GM23338 (cell line): ENCODE measurements at regions not wholly inside any gene's neighbourhood (a gene's known extent, or its start where the extent isn't known, plus 50 kb on each side); places are given as distances from the start of the nearest gene placed in this dataset.
A peak's percentile ranks its signal among the peaks of the same experiment; 100 is the strongest.

ENCODE experiments used
- ATAC-seq: fragments of 200-7000 bp; cut with Tn5 transposase; 3 replicates; pipeline ENCODE4 v1.9.1; 2020
- DNase-seq: peaks from one replicate; pipeline ENCODE4 v3.0.0-alpha.2; 2015; ENCODE audit warnings: low spot score
- H2AFZ ChIP-seq: fragments of 200-600 bp; sonication (generic); 2 replicates; pipeline ENCODE4 v1.8.0; 2016; ENCODE audit warnings: antibody characterized with exemption, mild to moderate bottlenecking, moderate library complexity
- H3F3A ChIP-seq: fragments of 200-600 bp; sonication (generic); replicated peaks from 2 replicates; pipeline ENCODE4 v1.8.0; 2017; ENCODE audit warnings: antibody characterized with exemption, mixed run types, low read depth
- H3K27ac ChIP-seq: fragments of 200-600 bp; sonication (generic); 2 replicates; pipeline ENCODE4 v1.6.1; 2016; ENCODE audit warnings: low read depth
- H3K27me3 ChIP-seq: fragments of 200-600 bp; sonication (generic); 2 replicates; pipeline ENCODE4 v1.8.0; 2016; ENCODE audit warnings: mild to moderate bottlenecking, mixed run types, moderate library complexity; ENCODE audit not compliant: insufficient read depth
- H3K36me3 ChIP-seq: fragments of 200-600 bp; sonication (generic); 2 replicates; pipeline ENCODE4 v1.8.0; 2016; ENCODE audit warnings: mild to moderate bottlenecking; ENCODE audit not compliant: insufficient read depth
- H3K4me1 ChIP-seq: fragments of 200-600 bp; sonication (generic); 2 replicates; pipeline ENCODE4 v1.8.0; 2016; ENCODE audit warnings: mild to moderate bottlenecking, moderate library complexity; ENCODE audit not compliant: insufficient read depth
- H3K4me2 ChIP-seq: fragments of 200-600 bp; sonication (generic); 2 replicates; pipeline ENCODE4 v1.7.1; 2017; ENCODE audit warnings: mixed run types
- H3K4me3 ChIP-seq: fragments of 200-600 bp; sonication (generic); 2 replicates; pipeline ENCODE4 v1.6.1; 2016; ENCODE audit warnings: mixed run types
- H3K79me2 ChIP-seq: fragments of 200-600 bp; sonication (generic); replicated peaks from 2 replicates; pipeline ENCODE4 v1.8.0; 2017; ENCODE audit warnings: mild to moderate bottlenecking; ENCODE audit not compliant: insufficient read depth
- H3K9me2 ChIP-seq: fragments of 200-600 bp; sonication (generic); 2 replicates; pipeline ENCODE4 v1.8.0; 2017; ENCODE audit not compliant: insufficient read depth
- H4K20me1 ChIP-seq: fragments of 200-600 bp; sonication (generic); replicated peaks from 2 replicates; pipeline ENCODE4 v1.8.0; 2017; ENCODE audit warnings: mild to moderate bottlenecking; ENCODE audit not compliant: insufficient read depth
- H3K27ac Mint-ChIP-seq: 2 replicates; pipeline ENCODE4 v1.8.0; 2020; ENCODE audit warnings: inconsistent platforms, mild to moderate bottlenecking, moderate library complexity, mixed read lengths
- H3K27me3 Mint-ChIP-seq: 3 replicates; pipeline ENCODE4 v1.8.0; 2022; ENCODE audit warnings: low read depth, mild to moderate bottlenecking, moderate library complexity, mixed read lengths, inconsistent platforms; ENCODE audit not compliant: insufficient read depth, poor library complexity
- H3K36me3 Mint-ChIP-seq: 3 replicates; pipeline ENCODE4 v1.8.0; 2021; ENCODE audit warnings: low read depth, mild to moderate bottlenecking, inconsistent platforms, moderate library complexity, mixed read lengths
- H3K4me1 Mint-ChIP-seq: 3 replicates; pipeline ENCODE4 v1.8.0; 2020; ENCODE audit warnings: mild to moderate bottlenecking, inconsistent platforms, mixed read lengths
- H3K4me3 Mint-ChIP-seq: 3 replicates; pipeline ENCODE4 v1.8.0; 2021; ENCODE audit warnings: moderate library complexity, mild to moderate bottlenecking, inconsistent platforms, mixed read lengths
- H3K9me3 Mint-ChIP-seq: 3 replicates; pipeline ENCODE4 v1.8.0; 2020; ENCODE audit warnings: moderate library complexity, mild to moderate bottlenecking, inconsistent platforms, mixed read lengths
- EZH2 ChIP-seq: fragments of 200-600 bp; sonication (generic); IDR thresholded peaks from one replicate; pipeline ENCODE4 v1.8.0; 2017; ENCODE audit warnings: antibody characterized with exemption, mild to moderate bottlenecking, low read depth; ENCODE audit not compliant: unreplicated experiment
- EZH2phosphoT487 ChIP-seq: fragments of 200-600 bp; sonication (generic); IDR thresholded peaks from one replicate; pipeline ENCODE4 v1.8.1; 2018; ENCODE audit warnings: antibody characterized with exemption; ENCODE audit not compliant: unreplicated experiment
- JUNB ChIP-seq: IDR thresholded peaks from one replicate; pipeline ENCODE4 v1.6.1; 2016; ENCODE audit warnings: antibody characterized with exemption; ENCODE audit not compliant: unreplicated experiment
- NANOG ChIP-seq: IDR thresholded peaks from 2 replicates; pipeline ENCODE4 v1.6.1; 2016; ENCODE audit warnings: antibody characterized with exemption, borderline replicate concordance
- POLR2AphosphoS5 ChIP-seq: IDR thresholded peaks from 2 replicates; pipeline ENCODE4 v1.6.1; 2016; ENCODE audit warnings: antibody characterized with exemption, low read depth
- STAT1 ChIP-seq: IDR thresholded peaks from one replicate; pipeline ENCODE4 v1.6.1; 2016; ENCODE audit warnings: antibody characterized with exemption; ENCODE audit not compliant: unreplicated experiment
- ZNF114 ChIP-seq: fragments of 250-450 bp; sonication (Bioruptor Pico); IDR thresholded peaks from 2 replicates; pipeline ENCODE4 v1.5.0; 2020; ENCODE audit warnings: mild to moderate bottlenecking, moderate library complexity
- ZNF331 ChIP-seq: fragments of 250-450 bp; sonication (Bioruptor Pico); IDR thresholded peaks from 2 replicates; pipeline ENCODE4 v1.5.0; 2020; ENCODE audit warnings: low read depth, mild to moderate bottlenecking, moderate library complexity
- TF ChIP-seq, protein P1 (sequence below): IDR thresholded peaks from 2 replicates; pipeline ENCODE4 v1.6.1; 2016; ENCODE audit warnings: antibody characterized with exemption
- TF ChIP-seq, protein P2 (sequence below): IDR thresholded peaks from one replicate; pipeline ENCODE4 v1.6.1; 2018; ENCODE audit warnings: antibody characterized with exemption; ENCODE audit not compliant: unreplicated experiment
- TF ChIP-seq, protein P3 (sequence below): fragments of 250-450 bp; sonication (Bioruptor Pico); IDR thresholded peaks from 2 replicates; pipeline ENCODE4 v1.5.0; 2020; ENCODE audit warnings: mild to moderate bottlenecking, moderate library complexity

DNA sequence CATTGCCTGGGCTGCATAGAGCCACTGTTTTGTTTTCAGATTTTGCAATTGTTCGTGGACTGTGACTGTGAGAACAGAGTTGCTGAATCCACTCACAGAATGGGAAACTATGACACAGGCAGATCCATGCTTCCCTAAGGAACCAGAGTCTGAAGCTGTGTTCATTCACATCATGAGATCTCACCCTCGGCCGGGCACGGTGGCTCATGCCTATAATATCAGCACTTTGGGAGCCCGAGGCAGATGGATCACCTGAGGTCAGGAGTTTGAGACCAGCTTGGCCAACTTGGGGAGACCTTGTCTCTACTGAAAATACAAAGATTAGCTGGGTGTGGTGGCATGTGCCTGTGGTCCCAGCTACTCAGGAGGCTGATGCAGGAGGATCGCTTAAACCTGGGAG, 139.2 kb upstream of the SALL4 start (continued):
- TF ChIP-seq EZH2 (no peak), JUNB (no peak), EZH2phosphoT487 (no peak), ZNF331 (CRISPR knock-in tag) (no peak)
- TF ChIP-seq, protein P1, sequence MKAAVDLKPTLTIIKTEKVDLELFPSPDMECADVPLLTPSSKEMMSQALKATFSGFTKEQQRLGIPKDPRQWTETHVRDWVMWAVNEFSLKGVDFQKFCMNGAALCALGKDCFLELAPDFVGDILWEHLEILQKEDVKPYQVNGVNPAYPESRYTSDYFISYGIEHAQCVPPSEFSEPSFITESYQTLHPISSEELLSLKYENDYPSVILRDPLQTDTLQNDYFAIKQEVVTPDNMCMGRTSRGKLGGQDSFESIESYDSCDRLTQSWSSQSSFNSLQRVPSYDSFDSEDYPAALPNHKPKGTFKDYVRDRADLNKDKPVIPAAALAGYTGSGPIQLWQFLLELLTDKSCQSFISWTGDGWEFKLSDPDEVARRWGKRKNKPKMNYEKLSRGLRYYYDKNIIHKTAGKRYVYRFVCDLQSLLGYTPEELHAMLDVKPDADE = no peak
- TF ChIP-seq, protein P2, sequence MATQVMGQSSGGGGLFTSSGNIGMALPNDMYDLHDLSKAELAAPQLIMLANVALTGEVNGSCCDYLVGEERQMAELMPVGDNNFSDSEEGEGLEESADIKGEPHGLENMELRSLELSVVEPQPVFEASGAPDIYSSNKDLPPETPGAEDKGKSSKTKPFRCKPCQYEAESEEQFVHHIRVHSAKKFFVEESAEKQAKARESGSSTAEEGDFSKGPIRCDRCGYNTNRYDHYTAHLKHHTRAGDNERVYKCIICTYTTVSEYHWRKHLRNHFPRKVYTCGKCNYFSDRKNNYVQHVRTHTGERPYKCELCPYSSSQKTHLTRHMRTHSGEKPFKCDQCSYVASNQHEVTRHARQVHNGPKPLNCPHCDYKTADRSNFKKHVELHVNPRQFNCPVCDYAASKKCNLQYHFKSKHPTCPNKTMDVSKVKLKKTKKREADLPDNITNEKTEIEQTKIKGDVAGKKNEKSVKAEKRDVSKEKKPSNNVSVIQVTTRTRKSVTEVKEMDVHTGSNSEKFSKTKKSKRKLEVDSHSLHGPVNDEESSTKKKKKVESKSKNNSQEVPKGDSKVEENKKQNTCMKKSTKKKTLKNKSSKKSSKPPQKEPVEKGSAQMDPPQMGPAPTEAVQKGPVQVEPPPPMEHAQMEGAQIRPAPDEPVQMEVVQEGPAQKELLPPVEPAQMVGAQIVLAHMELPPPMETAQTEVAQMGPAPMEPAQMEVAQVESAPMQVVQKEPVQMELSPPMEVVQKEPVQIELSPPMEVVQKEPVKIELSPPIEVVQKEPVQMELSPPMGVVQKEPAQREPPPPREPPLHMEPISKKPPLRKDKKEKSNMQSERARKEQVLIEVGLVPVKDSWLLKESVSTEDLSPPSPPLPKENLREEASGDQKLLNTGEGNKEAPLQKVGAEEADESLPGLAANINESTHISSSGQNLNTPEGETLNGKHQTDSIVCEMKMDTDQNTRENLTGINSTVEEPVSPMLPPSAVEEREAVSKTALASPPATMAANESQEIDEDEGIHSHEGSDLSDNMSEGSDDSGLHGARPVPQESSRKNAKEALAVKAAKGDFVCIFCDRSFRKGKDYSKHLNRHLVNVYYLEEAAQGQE = no peak

DNA sequence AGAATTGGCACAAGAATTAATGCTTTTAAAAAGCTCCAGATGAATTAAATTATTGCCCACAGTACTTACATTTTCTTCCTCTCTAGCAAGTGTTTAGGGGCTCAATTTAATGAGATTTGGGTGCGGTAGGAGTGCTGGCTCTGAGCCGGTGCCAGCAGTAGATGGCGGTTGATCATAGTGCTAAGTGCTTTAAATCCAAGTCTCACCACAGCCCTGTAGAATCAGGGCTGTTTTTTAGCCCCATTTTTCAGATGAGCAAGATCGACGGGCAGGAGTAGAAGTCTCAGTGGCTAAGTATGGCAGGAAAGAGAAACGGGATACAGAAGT, 136.9 kb upstream of the SALL4 start:
- H3F3A ChIP-seq = no peaks in the 10 kb centered on the region
- H3K36me3 ChIP-seq = no peaks in the 10 kb centered on the region
- no peaks in the 10 kb centered on the region; the same call in 2 of the 3 replicates for H3K9me3 Mint-ChIP-seq
- no peaks in the 10 kb centered on the region for H3K9me2 ChIP-seq
- 0 out of 2 replicates have a peak overlapping the region, but pooled peaks have one; percentile 56 for H2AFZ ChIP-seq
- DNase-seq (no peak), ATAC-seq (no peak)
- H3K4me3 ChIP-seq = no peak overlapping the region
- no peak overlapping the region; the same call in 1 of the 2 replicates for H3K27ac Mint-ChIP-seq
- H3K36me3 Mint-ChIP-seq = no peaks in the 10 kb centered on the region
- H3K4me3 Mint-ChIP-seq = no peak overlapping the region
- no peaks in the 10 kb centered on the region for H3K79me2 ChIP-seq
- H3K27ac ChIP-seq = no peak overlapping the region
- H3K27me3 ChIP-seq = no peaks in the 10 kb centered on the region
- H3K4me2 ChIP-seq = no peak overlapping the region
- H3K4me1 Mint-ChIP-seq = peaks cover 10% of the 10 kb centered on the region; the same call in 2 of the 3 replicates
- no peaks in the 10 kb centered on the region for H4K20me1 ChIP-seq
- peaks cover 7% of the 10 kb centered on the region for H3K27me3 Mint-ChIP-seq
- 0 out of 2 replicates have a peak, but pooled peaks cover 3% of the 10 kb centered on the region for H3K4me1 ChIP-seq
- TF ChIP-seq STAT1 = no peak
- TF ChIP-seq, protein P3, sequence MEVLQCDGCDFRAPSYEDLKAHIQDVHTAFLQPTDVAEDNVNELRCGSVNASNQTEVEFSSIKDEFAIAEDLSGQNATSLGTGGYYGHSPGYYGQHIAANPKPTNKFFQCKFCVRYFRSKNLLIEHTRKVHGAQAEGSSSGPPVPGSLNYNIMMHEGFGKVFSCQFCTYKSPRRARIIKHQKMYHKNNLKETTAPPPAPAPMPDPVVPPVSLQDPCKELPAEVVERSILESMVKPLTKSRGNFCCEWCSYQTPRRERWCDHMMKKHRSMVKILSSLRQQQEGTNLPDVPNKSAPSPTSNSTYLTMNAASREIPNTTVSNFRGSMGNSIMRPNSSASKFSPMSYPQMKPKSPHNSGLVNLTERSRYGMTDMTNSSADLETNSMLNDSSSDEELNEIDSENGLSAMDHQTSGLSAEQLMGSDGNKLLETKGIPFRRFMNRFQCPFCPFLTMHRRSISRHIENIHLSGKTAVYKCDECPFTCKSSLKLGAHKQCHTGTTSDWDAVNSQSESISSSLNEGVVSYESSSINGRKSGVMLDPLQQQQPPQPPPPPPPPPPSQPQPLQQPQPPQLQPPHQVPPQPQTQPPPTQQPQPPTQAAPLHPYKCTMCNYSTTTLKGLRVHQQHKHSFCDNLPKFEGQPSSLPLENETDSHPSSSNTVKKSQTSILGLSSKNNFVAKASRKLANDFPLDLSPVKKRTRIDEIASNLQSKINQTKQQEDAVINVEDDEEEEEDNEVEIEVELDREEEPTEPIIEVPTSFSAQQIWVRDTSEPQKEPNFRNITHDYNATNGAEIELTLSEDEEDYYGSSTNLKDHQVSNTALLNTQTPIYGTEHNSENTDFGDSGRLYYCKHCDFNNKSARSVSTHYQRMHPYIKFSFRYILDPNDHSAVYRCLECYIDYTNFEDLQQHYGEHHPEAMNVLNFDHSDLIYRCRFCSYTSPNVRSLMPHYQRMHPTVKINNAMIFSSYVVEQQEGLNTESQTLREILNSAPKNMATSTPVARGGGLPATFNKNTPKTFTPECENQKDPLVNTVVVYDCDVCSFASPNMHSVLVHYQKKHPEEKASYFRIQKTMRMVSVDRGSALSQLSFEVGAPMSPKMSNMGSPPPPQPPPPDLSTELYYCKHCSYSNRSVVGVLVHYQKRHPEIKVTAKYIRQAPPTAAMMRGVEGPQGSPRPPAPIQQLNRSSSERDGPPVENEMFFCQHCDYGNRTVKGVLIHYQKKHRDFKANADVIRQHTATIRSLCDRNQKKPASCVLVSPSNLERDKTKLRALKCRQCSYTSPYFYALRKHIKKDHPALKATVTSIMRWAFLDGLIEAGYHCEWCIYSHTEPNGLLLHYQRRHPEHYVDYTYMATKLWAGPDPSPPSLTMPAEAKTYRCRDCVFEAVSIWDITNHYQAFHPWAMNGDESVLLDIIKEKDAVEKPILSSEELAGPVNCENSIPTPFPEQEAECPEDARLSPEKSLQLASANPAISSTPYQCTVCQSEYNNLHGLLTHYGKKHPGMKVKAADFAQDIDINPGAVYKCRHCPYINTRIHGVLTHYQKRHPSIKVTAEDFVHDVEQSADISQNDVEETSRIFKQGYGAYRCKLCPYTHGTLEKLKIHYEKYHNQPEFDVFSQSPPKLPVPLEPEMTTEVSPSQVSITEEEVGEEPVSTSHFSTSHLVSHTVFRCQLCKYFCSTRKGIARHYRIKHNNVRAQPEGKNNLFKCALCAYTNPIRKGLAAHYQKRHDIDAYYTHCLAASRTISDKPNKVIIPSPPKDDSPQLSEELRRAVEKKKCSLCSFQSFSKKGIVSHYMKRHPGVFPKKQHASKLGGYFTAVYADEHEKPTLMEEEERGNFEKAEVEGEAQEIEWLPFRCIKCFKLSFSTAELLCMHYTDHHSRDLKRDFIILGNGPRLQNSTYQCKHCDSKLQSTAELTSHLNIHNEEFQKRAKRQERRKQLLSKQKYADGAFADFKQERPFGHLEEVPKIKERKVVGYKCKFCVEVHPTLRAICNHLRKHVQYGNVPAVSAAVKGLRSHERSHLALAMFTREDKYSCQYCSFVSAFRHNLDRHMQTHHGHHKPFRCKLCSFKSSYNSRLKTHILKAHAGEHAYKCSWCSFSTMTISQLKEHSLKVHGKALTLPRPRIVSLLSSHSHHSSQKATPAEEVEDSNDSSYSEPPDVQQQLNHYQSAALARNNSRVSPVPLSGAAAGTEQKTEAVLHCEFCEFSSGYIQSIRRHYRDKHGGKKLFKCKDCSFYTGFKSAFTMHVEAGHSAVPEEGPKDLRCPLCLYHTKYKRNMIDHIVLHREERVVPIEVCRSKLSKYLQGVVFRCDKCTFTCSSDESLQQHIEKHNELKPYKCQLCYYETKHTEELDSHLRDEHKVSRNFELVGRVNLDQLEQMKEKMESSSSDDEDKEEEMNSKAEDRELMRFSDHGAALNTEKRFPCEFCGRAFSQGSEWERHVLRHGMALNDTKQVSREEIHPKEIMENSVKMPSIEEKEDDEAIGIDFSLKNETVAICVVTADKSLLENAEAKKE (CRISPR knock-in tag) = no peak
- TF ChIP-seq, protein P1 = no peak
- TF ChIP-seq JUNB = no peak
- no peak for TF ChIP-seq NANOG
- TF ChIP-seq POLR2AphosphoS5 = no peak
- TF ChIP-seq ZNF114 (CRISPR knock-in tag) = no peak
